M059J (cell line): ENCODE measurements at regions not wholly inside any gene's neighbourhood (a gene's known extent, or its start where the extent isn't known, plus 50 kb on each side); places are given as distances from the start of the nearest gene placed in this dataset.
"Not testable (repeated sequence)": the region's sequence is repeated elsewhere in the genome, so short reads cannot be mapped to it uniquely, and the experiment has no call there.

Experiments used
- DNase-seq: peaks from one replicate; pipeline ENCODE4 v3.0.0-alpha.2; 2012; ENCODE audit warnings: low read depth

GRCh38 chr15:60264088-60264487 lies 133.7 kb downstream of the ANXA2 start:
- DNase-seq, result no peak

DNA sequence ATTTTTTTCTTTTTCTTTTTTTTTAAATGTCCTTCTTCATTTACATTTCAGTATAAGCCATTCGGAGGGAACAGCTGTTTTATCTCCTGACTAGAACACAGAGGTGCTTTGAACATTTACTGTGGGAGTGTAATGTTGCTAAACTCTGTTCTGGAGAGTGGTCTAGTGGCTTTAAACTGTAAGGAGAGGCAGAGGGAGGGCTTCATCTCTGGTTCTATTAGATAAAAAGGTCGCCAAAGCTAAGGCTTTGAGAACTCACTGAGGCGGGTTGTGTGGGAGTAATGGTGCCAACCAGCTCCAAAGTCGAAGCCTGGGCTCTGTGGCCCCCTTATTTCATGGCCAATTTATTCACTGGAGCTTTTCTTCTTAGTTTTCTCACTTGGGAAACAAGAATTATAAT lies 133.2 kb downstream of the ANXA2 start:
- DNase-seq, result no peak

GRCh38 chr15:60265057-60265456 lies 132.7 kb downstream of the ANXA2 start:
- no peak for DNase-seq

GRCh38 chr15:60272623-60273022 lies 125.2 kb downstream of the ANXA2 start:
- no peak for DNase-seq

GRCh38 chr15:60275624-60276023 lies 122.2 kb downstream of the ANXA2 start:
- no peak for DNase-seq

- DNase-seq, result no peak
These were observed 118.9 kb downstream of the ANXA2 start for GRCh38 chr15:60278879-60279278.

DNA sequence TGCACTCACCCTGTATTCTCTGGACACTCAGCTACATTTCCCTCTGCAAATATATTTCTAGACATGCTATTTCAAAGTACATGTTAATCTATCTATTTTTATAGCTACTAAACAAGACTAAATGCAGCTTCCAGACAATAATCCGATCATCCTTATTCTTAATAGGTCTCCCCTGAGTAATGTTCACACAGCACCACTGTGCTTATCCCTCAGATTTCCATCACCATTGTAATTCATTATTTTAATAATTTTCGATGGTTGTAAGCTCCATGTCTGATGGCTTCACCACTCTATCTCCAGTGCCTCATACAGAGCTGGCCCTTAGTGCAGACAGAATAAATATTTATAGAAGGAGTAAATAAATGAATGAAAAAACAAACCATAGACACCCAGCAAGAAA lies 117.5 kb downstream of the ANXA2 start:
- no peak for DNase-seq

DNA sequence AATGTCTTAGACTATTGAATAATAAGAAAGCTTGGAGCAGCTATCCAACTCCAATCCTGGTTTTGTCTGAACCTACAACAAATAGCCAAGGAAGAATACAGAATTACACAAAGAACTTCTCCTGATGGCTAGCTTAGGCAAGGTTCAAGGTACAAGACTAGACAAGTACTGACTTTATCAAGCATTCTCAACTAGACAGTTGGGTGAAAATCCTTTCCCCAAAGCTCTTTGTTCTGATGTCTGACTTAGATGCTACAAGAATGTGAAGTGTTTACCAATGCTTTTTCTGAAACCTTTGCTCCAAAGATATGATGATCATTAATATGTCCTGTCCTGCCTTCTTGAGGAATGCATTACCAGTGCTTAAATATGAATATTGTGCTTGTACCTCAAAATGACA lies 113.8 kb downstream of the ANXA2 start:
- no peak for DNase-seq

DNA sequence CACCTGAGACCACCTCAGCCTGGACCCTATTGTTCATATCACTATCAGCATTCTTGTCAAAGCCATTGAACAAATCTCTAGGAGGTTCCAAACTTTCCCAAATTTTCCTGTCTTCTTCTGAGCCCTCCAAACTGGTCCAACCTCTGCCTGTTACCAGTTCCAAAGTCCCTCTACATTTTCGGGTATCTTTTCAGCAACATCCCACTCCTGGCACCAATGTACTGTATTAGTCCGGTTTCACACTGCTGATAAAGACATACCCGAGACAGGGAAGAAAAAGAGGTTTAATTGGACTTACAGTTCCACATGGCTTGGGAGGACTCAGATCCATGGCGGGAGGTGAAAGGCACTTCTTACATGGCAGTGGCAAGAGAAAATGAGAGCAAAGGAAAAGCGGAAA lies 101.9 kb downstream of the ANXA2 start:
- not testable (repeated sequence) for DNase-seq

DNA sequence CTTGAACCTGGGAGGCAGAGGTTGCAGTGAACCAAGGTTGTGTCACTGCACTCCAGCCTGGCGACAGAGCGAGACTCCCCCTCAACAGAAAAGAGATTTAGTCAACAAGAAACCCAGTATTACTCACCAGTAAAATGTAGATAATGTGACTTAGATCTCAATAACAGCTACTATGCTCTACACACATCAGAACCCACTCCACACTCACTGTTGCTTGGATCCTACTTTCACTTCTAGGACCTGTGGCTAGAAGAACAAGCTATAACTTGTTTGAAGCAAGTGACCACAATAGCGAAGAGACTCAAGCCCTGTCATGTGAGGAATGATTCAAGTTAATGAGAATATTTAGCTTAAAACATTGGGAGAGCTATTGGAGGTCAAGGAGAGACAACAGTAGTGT lies 100.7 kb downstream of the ANXA2 start:
- DNase-seq, result peak; percentile 14
